Suprapubic skin (tissue), 3 donors: ENCODE measurements at regions not wholly inside any gene's neighbourhood (a gene's known extent, or its start where the extent isn't known, plus 50 kb on each side); places are given as distances from the start of the nearest gene placed in this dataset.

ENCODE experiments used
- POLR2A ChIP-seq, 2 donors: fragments of 450-650 bp; IDR thresholded peaks; one replicate each; pipeline ENCODE4 v1.6.1; 2017; ENCODE audit warnings: antibody characterized with exemption in 2 of 2, mild to moderate bottlenecking in 2 of 2, moderate library complexity in 2 of 2
- TF ChIP-seq, protein P1 (sequence below), 2 donors: fragments of 200-600 bp in 1 of 2; fragments of 450-650 bp in 1 of 2; sonication (generic) in 1 of 2; IDR thresholded peaks; one replicate each; pipeline ENCODE4 v1.5.1; 2016 to 2019; ENCODE audit warnings: antibody characterized with exemption in 2 of 2, mild to moderate bottlenecking in 1 of 2, moderate library complexity in 1 of 2

GRCh38 chr22:47355776-47356510 is 593.5 kb downstream of the TBC1D22A start:
- TF ChIP-seq, protein P1, sequence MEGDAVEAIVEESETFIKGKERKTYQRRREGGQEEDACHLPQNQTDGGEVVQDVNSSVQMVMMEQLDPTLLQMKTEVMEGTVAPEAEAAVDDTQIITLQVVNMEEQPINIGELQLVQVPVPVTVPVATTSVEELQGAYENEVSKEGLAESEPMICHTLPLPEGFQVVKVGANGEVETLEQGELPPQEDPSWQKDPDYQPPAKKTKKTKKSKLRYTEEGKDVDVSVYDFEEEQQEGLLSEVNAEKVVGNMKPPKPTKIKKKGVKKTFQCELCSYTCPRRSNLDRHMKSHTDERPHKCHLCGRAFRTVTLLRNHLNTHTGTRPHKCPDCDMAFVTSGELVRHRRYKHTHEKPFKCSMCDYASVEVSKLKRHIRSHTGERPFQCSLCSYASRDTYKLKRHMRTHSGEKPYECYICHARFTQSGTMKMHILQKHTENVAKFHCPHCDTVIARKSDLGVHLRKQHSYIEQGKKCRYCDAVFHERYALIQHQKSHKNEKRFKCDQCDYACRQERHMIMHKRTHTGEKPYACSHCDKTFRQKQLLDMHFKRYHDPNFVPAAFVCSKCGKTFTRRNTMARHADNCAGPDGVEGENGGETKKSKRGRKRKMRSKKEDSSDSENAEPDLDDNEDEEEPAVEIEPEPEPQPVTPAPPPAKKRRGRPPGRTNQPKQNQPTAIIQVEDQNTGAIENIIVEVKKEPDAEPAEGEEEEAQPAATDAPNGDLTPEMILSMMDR (IDR thresholded peaks at IDR 0.05) = no peak
- TF ChIP-seq POLR2A (IDR thresholded peaks at IDR 0.05) = no peak
